T-cell (primary cell): ENCODE measurements at regions not wholly inside any gene's neighbourhood (a gene's known extent, or its start where the extent isn't known, plus 50 kb on each side); places are given as distances from the start of the nearest gene placed in this dataset.

Source experiments
- ATAC-seq, 4 experiments: fragments of 200-7000 bp in 3 of 4; fragments of 150-1000 bp in 1 of 4; cut with Tn5 transposase; replicated peaks in 1 of 4; 1 replicate in 3 of 4; 2 replicates in 1 of 4; pipeline ENCODE4 v1.10.0; 2021; ENCODE audit warnings: moderate library complexity in 3 of 4, mild to moderate bottlenecking in 2 of 4, moderate number of reproducible peaks in 1 of 4
- CTCF ChIA-PET, 2 donors: fragments of 300-600 bp; sonication (Branson Sonifier 250); formaldehyde crosslinking; loops; one replicate each; lab custom pipeline; 2022; ENCODE audit warnings: antibody characterized with exemption in 2 of 2; lab: Charles Lee
- POLR2A ChIA-PET, 2 donors: fragments of 300-600 bp; sonication (Branson Sonifier 250); formaldehyde crosslinking; loops; one replicate each; lab custom pipeline; 2022; ENCODE audit warnings: antibody characterized with exemption in 2 of 2; lab: Charles Lee
- DNase-seq, 35 experiments: peaks; one replicate each; pipeline versions ENCODE4 v3.0.0 to v3.0.0-alpha.2; 2013 to 2023
- H3K27ac ChIP-seq: one replicate; pipeline ENCODE4 v1.5.1; 2013; ENCODE audit warnings: low read length
- H3K27me3 ChIP-seq, 2 experiments: replicated peaks in 1 of 2; 1 replicate in 1 of 2; 2 replicates in 1 of 2; pipeline versions ENCODE4 v1.6.1 to v1.7.0; 2013; ENCODE audit warnings: low read length in 1 of 2, mixed read lengths in 1 of 2; ENCODE audit not compliant: control insufficient read depth in 2 of 2, insufficient read depth in 2 of 2; ENCODE audit errors: extremely low read depth in 1 of 2
- H3K36me3 ChIP-seq, 2 donors: 1 replicate in 1 of 2; 2 replicates in 1 of 2; pipeline versions ENCODE4 v1.6.1 to v1.7.0; 2013; ENCODE audit warnings: low read length in 1 of 2; ENCODE audit not compliant: control insufficient read depth in 2 of 2, insufficient read depth in 1 of 2; ENCODE audit errors: extremely low read depth in 1 of 2
- H3K4me1 ChIP-seq, 2 experiments: 1 replicate in 1 of 2; 2 replicates in 1 of 2; pipeline versions ENCODE4 v1.6.1 to v1.7.0; 2013; ENCODE audit warnings: low read length in 2 of 2, mixed read lengths in 1 of 2; ENCODE audit not compliant: insufficient read depth in 2 of 2, control insufficient read depth in 1 of 2; ENCODE audit errors: extremely low read depth in 1 of 2
- H3K4me3 ChIP-seq, 2 donors: 1 replicate in 1 of 2; 2 replicates in 1 of 2; pipeline versions ENCODE4 v1.5.1 to v1.7.0; 2013; ENCODE audit warnings: mild to moderate bottlenecking in 2 of 2, low read length in 1 of 2, moderate library complexity in 1 of 2; ENCODE audit not compliant: control insufficient read depth in 1 of 2; ENCODE audit errors: extremely low read depth in 1 of 2
- H3K9me3 ChIP-seq: 2 replicates; pipeline ENCODE4 v1.7.0; 2013
- H3K27ac Mint-ChIP-seq, 2 donors: one replicate each; pipeline ENCODE4 v1.8.0; 2020 to 2021; ENCODE audit warnings: mild to moderate bottlenecking in 2 of 2, mixed read lengths in 2 of 2
- H3K27me3 Mint-ChIP-seq, 2 donors: one replicate each; pipeline ENCODE4 v1.8.0; 2021 to 2022; ENCODE audit warnings: mixed read lengths in 2 of 2
- H3K36me3 Mint-ChIP-seq: one replicate; pipeline ENCODE4 v1.8.0; 2021; ENCODE audit warnings: mixed read lengths
- H3K4me1 Mint-ChIP-seq, 3 donors: one replicate each; pipeline ENCODE4 v1.8.0; 2020 to 2022; ENCODE audit warnings: mixed read lengths in 3 of 3, mild to moderate bottlenecking in 1 of 3
- H3K4me3 Mint-ChIP-seq, 3 donors: one replicate each; pipeline ENCODE4 v1.8.0; 2020 to 2022; ENCODE audit warnings: mild to moderate bottlenecking in 3 of 3, mixed read lengths in 3 of 3, moderate library complexity in 3 of 3
- H3K9me3 Mint-ChIP-seq, 3 donors: one replicate each; pipeline ENCODE4 v1.8.0; 2020 to 2022; ENCODE audit warnings: mixed read lengths in 3 of 3
- WGBS: methylation state at CpG from one replicate; pipeline ENCODE4 v1.1.5; 2013; ENCODE audit warnings: missing lambda C conversion rate; ENCODE audit not compliant: insufficient coverage; 5-methylcytosine and 5-hydroxymethylcytosine counted together

GRCh38 chr2:58660046-58660445, 418.9 kb upstream of the FANCL start:
- Histone ChIP-seq H3K27ac (no peak overlapping the region), H3K9me3 (no peaks in the 10 kb centered on the region), H3K4me3 (no peak overlapping the region), H3K27me3 (no peaks in the 10 kb centered on the region), H3K36me3 (no peaks in the 10 kb centered on the region), H3K4me1 (no peaks in the 10 kb centered on the region)
- 84% methylated on average over 4 of the region's 4 CpGs for WGBS
- Mint-ChIP-seq H3K36me3 (no peaks in the 10 kb centered on the region), H3K27me3 (no peaks in the 10 kb centered on the region), H3K9me3 (no peaks in the 10 kb centered on the region), H3K4me3 (no peak overlapping the region), H3K27ac (no peak overlapping the region), H3K4me1 (no peaks in the 10 kb centered on the region)
- no peak for DNase-seq
- ChIA-PET POLR2A (interaction anchor here in 1 of 2 donors (0.6 kb wide), 1 partner anchor 679 kb away, joined by 4 read pairs; no protein-coding TSS in a partner anchor), CTCF (no interaction called here)
- ATAC-seq, result no peak

- ATAC-seq, result no peak
- Histone ChIP-seq H3K4me1 (no peaks in the 10 kb centered on the region), H3K9me3 (no peaks in the 10 kb centered on the region), H3K36me3 (no peaks in the 10 kb centered on the region), H3K4me3 (no peak overlapping the region), H3K27me3 (no peaks in the 10 kb centered on the region), H3K27ac (no peak overlapping the region)
- H3K27ac Mint-ChIP-seq, result no peak overlapping the region
- no peak overlapping the region for H3K4me3 Mint-ChIP-seq
- no peak for DNase-seq
- ChIA-PET POLR2A (no interaction called here), CTCF (no interaction called here)
- H3K27me3 Mint-ChIP-seq, result peaks cover 0 to 3% of the 10 kb centered on the region in 2 donors
- H3K4me1 Mint-ChIP-seq, result no peaks in the 10 kb centered on the region
- no peaks in the 10 kb centered on the region for H3K36me3 Mint-ChIP-seq
- H3K9me3 Mint-ChIP-seq, result no peaks in the 10 kb centered on the region
Measured at GRCh38 chr2:58655152-58655551, 414.0 kb upstream of the FANCL start.

- CTCF ChIA-PET, result no interaction called here
- POLR2A ChIA-PET, result no interaction called here
- Histone ChIP-seq H3K27ac (no peak overlapping the region), H3K27me3 (no peaks in the 10 kb centered on the region), H3K4me1 (no peaks in the 10 kb centered on the region), H3K4me3 (no peak overlapping the region), H3K36me3 (no peaks in the 10 kb centered on the region), H3K9me3 (no peaks in the 10 kb centered on the region)
- Mint-ChIP-seq H3K36me3 (no peaks in the 10 kb centered on the region), H3K4me3 (no peak overlapping the region), H3K27me3 (peaks cover 0 to 3% of the 10 kb centered on the region in 2 donors), H3K9me3 (no peaks in the 10 kb centered on the region), H3K4me1 (no peaks in the 10 kb centered on the region), H3K27ac (no peak overlapping the region)
- 50% methylated on average over 1 of the region's 5 CpGs for WGBS
- DNase-seq (no peak), ATAC-seq (no peak)
Measured at GRCh38 chr2:58651930-58652329, 410.8 kb upstream of the FANCL start.

- POLR2A ChIA-PET, result no interaction called here
- H3K4me1 Mint-ChIP-seq, result no peaks in the 10 kb centered on the region
- no peaks in the 10 kb centered on the region for H3K36me3 Mint-ChIP-seq
- H3K27ac Mint-ChIP-seq, result no peak overlapping the region
- Histone ChIP-seq H3K36me3 (no peaks in the 10 kb centered on the region), H3K27me3 (no peaks in the 10 kb centered on the region), H3K27ac (no peak overlapping the region), H3K4me1 (no peaks in the 10 kb centered on the region), H3K4me3 (no peak overlapping the region), H3K9me3 (no peaks in the 10 kb centered on the region)
- CTCF ChIA-PET, result no interaction called here
- ATAC-seq (no peak), DNase-seq (no peak)
- H3K9me3 Mint-ChIP-seq, result no peaks in the 10 kb centered on the region
- 83% methylated on average over 1 of the region's 3 CpGs for WGBS
- H3K4me3 Mint-ChIP-seq, result no peak overlapping the region
- peaks cover 0 to 3% of the 10 kb centered on the region in 2 donors for H3K27me3 Mint-ChIP-seq
Measured at GRCh38 chr2:58650781-58651180, 409.7 kb upstream of the FANCL start.

GRCh38 chr2:58649756-58650155, 408.6 kb upstream of the FANCL start:
- H3K36me3 Mint-ChIP-seq, result no peaks in the 10 kb centered on the region

GRCh38 chr2:58645017-58645416, 403.9 kb upstream of the FANCL start:
- Histone ChIP-seq H3K4me1 (no peaks in the 10 kb centered on the region), H3K9me3 (no peaks in the 10 kb centered on the region), H3K27ac (no peak overlapping the region), H3K4me3 (no peak overlapping the region), H3K27me3 (no peaks in the 10 kb centered on the region), H3K36me3 (no peaks in the 10 kb centered on the region)
- Mint-ChIP-seq H3K4me3 (no peak overlapping the region), H3K27ac (no peak overlapping the region), H3K9me3 (no peaks in the 10 kb centered on the region), H3K27me3 (no peaks in the 10 kb centered on the region), H3K4me1 (no peaks in the 10 kb centered on the region), H3K36me3 (no peaks in the 10 kb centered on the region)
- no peak for DNase-seq
- ATAC-seq, result no peak
- ChIA-PET POLR2A (no interaction called here), CTCF (no interaction called here)
- WGBS, result 51% methylated on average over 3 of the region's 4 CpGs

More at GRCh38 chr2:58649756-58650155, 408.6 kb upstream of the FANCL start:
- Mint-ChIP-seq H3K27ac (no peak overlapping the region), H3K4me3 (no peak overlapping the region), H3K4me1 (no peaks in the 10 kb centered on the region), H3K9me3 (no peaks in the 10 kb centered on the region), H3K27me3 (peaks cover 0 to 3% of the 10 kb centered on the region in 2 donors)
- DNase-seq (no peak), ATAC-seq (no peak)
- CTCF ChIA-PET, result no interaction called here
- WGBS, result no CpG with 5 or more reads among the region's 2 CpGs
- Histone ChIP-seq H3K4me1 (no peaks in the 10 kb centered on the region), H3K4me3 (no peak overlapping the region), H3K27ac (no peak overlapping the region), H3K36me3 (no peaks in the 10 kb centered on the region), H3K27me3 (no peaks in the 10 kb centered on the region), H3K9me3 (no peaks in the 10 kb centered on the region)
- POLR2A ChIA-PET, result no interaction called here

GRCh38 chr2:58644451-58644850, 403.3 kb upstream of the FANCL start:
- no peaks in the 10 kb centered on the region for H3K4me1 Mint-ChIP-seq
- 100% methylated on average over 2 of the region's 5 CpGs for WGBS
- POLR2A ChIA-PET, result no interaction called here
- H3K27me3 ChIP-seq, result no peaks in the 10 kb centered on the region
- no peak overlapping the region for H3K27ac Mint-ChIP-seq
- no peaks in the 10 kb centered on the region for H3K36me3 ChIP-seq
- H3K4me3 ChIP-seq, result no peak overlapping the region
- no peak for ATAC-seq
- CTCF ChIA-PET, result no interaction called here
- H3K4me1 ChIP-seq, result no peaks in the 10 kb centered on the region
- H3K9me3 ChIP-seq, result no peaks in the 10 kb centered on the region
- H3K36me3 Mint-ChIP-seq, result no peaks in the 10 kb centered on the region
- no peak overlapping the region for H3K4me3 Mint-ChIP-seq
- DNase-seq, result no peak
- H3K9me3 Mint-ChIP-seq, result no peaks in the 10 kb centered on the region
- no peak overlapping the region for H3K27ac ChIP-seq
- H3K27me3 Mint-ChIP-seq, result no peaks in the 10 kb centered on the region
